A673 (cell line): ENCODE measurements at regions not wholly inside any gene's neighbourhood (a gene's known extent, or its start where the extent isn't known, plus 50 kb on each side); places are given as distances from the start of the nearest gene placed in this dataset.

Experiments used
- EZH2 ChIP-seq: fragments of 200-600 bp; sonication (generic); IDR thresholded peaks from 2 replicates; pipeline ENCODE4 v1.6.1; 2017; ENCODE audit warnings: borderline replicate concordance, low read depth, mild to moderate bottlenecking, mixed read lengths, antibody characterized with exemption, low read length; ENCODE audit not compliant: poor library complexity, severe bottlenecking
- TF ChIP-seq, protein P1 (sequence below): fragments of 300-800, 200-600 bp; sonication (generic); conservative IDR thresholded peaks from 2 replicates; pipeline ENCODE4 v1.5.1; 2017; ENCODE audit warnings: low read depth, mild to moderate bottlenecking, antibody characterized with exemption, low read length, moderate library complexity, mixed read lengths

GRCh38 chr17:5740937-5741336 is 156.6 kb upstream of the NLRP1 start:
- TF ChIP-seq, protein P1, sequence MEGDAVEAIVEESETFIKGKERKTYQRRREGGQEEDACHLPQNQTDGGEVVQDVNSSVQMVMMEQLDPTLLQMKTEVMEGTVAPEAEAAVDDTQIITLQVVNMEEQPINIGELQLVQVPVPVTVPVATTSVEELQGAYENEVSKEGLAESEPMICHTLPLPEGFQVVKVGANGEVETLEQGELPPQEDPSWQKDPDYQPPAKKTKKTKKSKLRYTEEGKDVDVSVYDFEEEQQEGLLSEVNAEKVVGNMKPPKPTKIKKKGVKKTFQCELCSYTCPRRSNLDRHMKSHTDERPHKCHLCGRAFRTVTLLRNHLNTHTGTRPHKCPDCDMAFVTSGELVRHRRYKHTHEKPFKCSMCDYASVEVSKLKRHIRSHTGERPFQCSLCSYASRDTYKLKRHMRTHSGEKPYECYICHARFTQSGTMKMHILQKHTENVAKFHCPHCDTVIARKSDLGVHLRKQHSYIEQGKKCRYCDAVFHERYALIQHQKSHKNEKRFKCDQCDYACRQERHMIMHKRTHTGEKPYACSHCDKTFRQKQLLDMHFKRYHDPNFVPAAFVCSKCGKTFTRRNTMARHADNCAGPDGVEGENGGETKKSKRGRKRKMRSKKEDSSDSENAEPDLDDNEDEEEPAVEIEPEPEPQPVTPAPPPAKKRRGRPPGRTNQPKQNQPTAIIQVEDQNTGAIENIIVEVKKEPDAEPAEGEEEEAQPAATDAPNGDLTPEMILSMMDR: no peak
- TF ChIP-seq EZH2: no peak
